ENCODE measurements at regions not wholly inside any gene's neighbourhood (a gene's known extent, or its start where the extent isn't known, plus 50 kb on each side); places are given as distances from the start of the nearest gene placed in this dataset.
"Not testable (repeated sequence)": the region's sequence is repeated elsewhere in the genome, so short reads cannot be mapped to it uniquely, and the experiment has no call there.

- DNase-seq (ENCODE audit: low read depth), result no peak
These were observed 623.7 kb downstream of the TYW1 start for GRCh38 chr7:67620216-67620933.

DNA sequence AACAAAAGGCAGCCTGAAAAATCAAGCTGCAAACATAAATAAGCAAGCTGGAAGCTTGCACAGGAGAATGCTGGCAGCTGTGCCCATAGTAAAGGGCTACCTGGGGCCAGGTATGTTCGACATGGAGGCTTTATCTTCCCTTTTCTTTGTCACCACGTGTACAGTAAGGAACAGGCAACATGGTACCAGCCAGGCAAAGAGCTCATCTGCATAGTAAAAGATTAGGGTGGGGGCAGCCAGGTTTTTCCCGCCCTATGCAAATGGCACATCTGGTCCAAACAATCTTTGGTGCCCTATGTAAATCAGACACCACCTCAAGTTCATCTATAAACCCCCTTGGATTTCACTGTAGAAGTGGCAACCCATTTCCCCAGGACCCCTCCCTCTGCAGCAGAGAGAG lies 625.1 kb downstream of the TYW1 start:
- DNase-seq (ENCODE audit: low read depth), result no peak

DNA sequence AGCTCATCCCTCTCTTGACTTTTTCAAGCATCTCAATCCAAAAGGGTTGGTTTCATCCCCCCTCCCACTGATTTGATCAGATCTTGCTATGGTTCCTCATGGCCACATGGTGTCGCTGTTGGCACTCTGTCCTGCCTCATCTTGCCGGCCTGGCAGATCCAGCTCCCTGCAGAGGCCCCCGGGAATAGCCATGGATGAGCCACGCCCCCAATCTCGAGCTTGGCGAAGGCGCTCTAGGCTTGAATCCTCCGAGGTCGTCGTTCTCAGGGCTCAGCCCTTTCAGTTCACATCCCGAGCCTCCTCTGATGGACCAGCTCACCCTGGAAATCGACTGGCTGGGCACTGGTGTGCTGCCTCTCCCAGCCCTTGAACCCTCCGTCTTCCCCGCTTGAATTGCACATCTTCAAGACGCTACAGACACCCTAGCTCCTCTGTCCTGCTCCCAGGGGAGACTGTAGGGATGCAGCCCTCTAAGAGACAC lies 628.7 kb downstream of the TYW1 start:
- DNase-seq (ENCODE audit: low read depth), result no peak

GRCh38 chr7:67631476-67631875 lies 634.8 kb downstream of the TYW1 start:
- no peak for DNase-seq (ENCODE audit: low read depth)

DNA sequence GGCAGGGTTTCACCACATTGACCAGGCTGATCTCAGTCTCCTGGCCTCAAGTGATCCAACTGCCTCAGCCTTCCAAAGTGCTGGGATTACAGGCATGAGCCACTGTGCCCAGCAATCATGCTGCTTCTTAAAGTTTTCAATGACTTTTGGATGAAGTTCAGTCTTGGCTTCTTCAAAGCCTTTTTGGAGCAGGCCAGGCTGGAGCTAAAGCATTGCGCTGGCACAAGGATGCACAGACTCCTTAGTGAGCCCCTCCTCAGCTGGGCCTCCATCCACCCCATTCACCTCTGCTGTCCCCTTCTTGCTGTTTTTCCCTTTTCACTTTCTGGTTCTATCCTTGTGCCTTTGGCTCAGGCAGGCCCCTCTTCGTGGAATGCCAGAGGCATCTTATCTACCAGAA lies 638.6 kb downstream of the TYW1 start:
- no peak for DNase-seq (ENCODE audit: low read depth)

DNA sequence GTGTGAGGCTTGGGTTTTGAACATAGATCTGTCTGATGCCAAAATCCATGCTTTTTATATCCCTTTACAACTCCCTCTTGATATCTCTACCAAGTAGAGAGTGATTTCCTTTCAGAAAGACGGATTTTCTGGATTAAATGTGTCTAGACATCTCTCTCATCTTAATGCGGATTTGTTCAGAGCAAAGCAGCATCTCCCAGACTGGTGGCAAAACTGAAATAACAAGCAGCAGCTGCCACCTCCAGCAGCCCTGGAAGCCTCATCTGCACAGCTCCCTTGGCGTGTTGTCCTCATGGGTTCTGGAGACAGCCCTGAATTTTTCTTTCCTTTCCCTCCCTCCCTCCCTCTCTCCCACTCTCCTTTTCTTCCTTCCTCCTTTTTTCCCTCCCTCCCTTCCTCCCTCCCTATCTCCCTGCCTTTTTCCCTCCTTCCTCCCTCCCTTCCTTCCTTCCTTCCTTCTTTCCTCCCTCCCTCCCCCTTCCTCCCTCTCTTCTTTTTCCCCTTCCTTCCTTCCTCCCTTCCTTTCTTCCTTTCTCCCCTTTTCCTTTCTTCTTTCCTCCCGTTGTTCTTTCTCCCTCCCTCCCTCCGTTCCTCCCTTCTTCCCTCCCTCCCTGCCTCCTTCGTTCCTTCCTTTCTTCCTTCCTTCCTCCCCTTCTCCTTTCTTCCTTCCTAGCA lies 639.9 kb downstream of the TYW1 start:
- DNase-seq (ENCODE audit: low read depth), result no peak

DNA sequence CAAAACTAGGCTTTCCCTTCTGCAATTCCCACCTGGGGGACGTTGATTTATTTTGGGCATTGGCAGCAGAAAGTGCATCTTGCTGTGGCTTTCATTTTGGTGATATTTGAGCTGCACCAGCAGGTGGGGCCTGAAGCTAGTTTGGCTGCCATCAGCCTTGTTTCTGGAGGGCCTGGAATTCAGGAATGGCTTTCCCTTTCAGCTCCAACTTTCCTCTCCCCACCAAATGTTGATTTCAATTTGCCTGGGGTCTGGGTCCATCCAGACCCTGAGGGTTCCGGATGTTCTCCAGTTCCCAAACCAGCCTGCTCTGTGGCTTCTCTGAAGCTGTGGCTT lies 640.4 kb downstream of the TYW1 start:
- DNase-seq (ENCODE audit: low read depth), result no peak

DNA sequence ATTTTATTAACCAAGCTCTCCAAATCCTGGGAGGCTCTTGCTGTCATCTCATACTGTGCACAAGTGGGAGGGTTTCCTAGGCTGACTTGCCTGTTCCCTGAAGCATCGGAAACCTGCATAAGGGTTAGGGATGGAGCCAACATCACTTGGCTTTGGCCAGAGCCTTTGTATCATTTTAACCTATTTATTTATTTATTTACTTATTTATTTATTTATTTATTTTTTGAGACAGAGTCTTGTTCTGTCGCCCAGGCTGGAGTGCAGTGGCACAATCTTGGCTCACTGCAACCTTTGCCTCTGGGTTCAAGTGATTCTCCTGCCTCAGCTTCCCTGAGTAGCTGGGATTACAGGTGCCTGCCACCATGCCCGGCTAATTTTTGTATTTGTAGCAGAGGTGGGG lies 645.9 kb downstream of the TYW1 start:
- not testable (repeated sequence) for DNase-seq (ENCODE audit: low read depth)

DNA sequence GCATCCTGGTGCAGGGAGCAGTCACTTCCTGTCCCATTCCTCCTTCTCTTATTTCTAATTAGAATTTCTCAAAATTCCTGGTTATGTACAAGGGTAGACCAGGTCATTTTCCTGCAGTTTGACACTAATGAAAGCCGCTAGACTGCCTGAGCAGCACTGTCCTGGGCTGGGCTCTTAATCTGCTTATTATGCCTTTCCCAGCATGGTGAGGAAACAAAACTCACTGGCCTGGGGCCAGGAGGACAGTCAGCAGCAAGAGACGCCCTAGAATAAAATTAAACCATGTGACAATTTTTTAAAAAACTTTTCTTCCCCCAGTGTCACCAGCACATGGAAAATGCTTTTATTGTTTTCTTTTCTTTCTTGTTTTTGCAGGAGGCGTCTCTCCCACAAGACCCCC lies 647.5 kb downstream of the TYW1 start:
- DNase-seq (ENCODE audit: low read depth), result no peak

GRCh38 chr7:67652937-67653336 lies 656.3 kb downstream of the TYW1 start:
- DNase-seq (ENCODE audit: low read depth), result no peak

GRCh38 chr7:67653856-67654454 lies 657.3 kb downstream of the TYW1 start:
- DNase-seq (ENCODE audit: low read depth), result no peak

DNA sequence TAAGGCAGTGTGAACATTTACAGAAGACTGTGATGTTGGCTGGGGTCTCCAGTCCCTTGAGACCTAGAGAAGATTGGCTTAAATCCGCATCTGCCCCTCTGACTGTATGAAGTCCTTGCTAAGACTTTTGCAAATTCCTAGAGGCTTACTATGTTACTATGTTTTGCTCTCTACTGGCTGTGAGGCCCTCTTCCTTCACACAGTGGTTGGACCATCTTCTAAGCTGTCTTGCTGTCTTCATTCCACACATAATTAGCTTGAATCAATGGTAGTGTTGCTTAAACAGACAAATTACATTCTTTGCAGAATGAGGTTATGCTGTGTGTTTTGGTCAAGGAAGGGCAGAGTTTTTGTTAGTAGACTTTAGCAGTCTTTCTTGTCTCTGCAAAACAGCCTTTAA lies 658.0 kb downstream of the TYW1 start:
- DNase-seq (ENCODE audit: low read depth), result no peak

DNA sequence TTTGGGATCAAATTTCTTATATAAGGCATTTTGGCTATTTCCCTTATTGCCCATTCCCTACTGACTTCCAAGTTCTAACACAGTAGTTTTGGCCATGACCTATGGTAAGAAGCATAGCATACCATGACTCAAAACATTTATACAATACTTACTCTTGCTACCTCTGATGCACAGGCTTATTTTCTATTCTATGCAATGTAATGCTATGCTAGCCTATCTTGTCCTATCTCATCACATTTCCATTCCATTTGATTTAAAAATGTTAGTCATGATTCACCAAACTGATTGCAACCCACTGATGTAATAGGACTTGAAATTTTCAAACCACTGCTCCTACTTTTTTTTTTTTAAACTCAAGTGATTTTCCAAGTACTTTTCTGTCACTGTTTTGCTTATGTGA lies 658.5 kb downstream of the TYW1 start:
- DNase-seq (ENCODE audit: low read depth), result no peak

DNA sequence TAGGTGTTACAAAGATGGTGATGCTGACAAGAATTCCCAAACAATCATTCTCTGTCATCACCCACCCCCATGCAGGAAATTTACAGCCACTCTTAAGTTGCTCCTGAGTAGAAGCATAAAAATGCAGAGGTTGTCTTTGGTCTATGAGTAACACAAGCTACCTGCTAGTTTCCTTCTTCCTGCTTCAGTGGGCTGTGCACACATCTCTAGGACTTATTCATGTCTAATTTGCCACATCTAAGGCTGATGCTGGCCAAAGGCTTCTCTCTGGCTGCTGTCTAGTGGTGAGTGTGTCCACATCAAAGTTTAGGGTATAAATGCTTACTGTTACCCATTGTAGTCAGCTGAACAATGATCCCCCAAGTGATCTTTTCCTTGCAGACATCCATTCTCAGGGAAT lies 662.5 kb downstream of the TYW1 start:
- no peak for DNase-seq (ENCODE audit: low read depth)

DNA sequence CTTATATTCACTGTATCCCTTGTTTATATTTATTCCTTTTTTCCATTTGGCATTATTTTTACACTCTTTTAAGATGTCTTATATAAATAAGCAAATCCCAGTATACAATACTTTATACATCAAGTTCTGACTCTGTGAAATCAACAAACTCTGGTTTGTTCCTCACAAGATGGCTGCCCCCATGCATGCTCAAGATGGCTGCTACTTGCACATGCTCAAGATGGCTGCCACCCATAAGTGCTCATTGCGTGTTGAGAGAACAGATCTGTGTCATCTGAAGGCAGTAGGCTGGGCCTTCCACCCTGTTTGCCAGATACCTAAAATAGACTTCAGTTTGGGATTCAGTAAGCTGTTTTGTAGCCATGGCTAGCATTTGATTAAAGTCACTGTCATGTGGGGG lies 666.2 kb downstream of the TYW1 start:
- DNase-seq (ENCODE audit: low read depth), result no peak

GRCh38 chr7:67663644-67664043 lies 667.0 kb downstream of the TYW1 start:
- no peak for DNase-seq (ENCODE audit: low read depth)

- not testable (repeated sequence) for DNase-seq (ENCODE audit: low read depth)
These were observed 669.7 kb downstream of the TYW1 start for GRCh38 chr7:67666359-67666758.

DNA sequence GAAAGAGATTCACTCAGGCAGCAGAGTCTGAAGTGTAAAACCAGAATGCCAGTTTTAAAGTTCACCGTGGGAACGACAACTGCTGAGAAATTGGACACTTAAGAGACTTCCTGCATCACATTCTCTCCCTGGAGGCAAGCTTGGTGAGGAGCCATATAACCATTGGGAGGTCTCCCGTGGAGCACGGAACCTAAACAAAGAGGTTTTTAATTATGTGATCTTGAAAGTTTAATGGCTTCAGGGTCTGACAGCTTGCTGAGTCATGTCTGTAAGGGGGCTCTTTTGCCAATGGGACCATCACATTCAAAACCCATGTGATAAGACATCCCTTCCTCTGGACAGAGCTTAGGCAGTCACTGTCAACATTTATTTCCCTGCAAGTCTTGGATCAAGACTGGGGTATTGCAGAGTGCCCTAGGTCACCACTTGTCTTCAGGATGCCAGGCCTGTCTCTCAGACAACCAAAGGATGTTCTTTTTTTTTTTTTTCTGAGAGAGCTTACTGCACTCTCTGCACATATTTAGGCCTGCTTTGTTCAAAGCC lies 674.4 kb downstream of the TYW1 start:
- DNase-seq (ENCODE audit: low read depth), result no peak

- no peak for DNase-seq (ENCODE audit: low read depth)
These were observed 677.2 kb downstream of the TYW1 start for GRCh38 chr7:67673861-67674260.

- not testable (repeated sequence) for DNase-seq (ENCODE audit: low read depth)
These were observed 678.2 kb downstream of the TYW1 start for GRCh38 chr7:67674862-67675261.

- no peak for DNase-seq (ENCODE audit: low read depth)
These were observed 679.3 kb downstream of the TYW1 start for GRCh38 chr7:67675971-67676370.

- no peak for DNase-seq (ENCODE audit: low read depth)
These were observed 681.8 kb downstream of the TYW1 start for GRCh38 chr7:67678419-67678818.

DNA sequence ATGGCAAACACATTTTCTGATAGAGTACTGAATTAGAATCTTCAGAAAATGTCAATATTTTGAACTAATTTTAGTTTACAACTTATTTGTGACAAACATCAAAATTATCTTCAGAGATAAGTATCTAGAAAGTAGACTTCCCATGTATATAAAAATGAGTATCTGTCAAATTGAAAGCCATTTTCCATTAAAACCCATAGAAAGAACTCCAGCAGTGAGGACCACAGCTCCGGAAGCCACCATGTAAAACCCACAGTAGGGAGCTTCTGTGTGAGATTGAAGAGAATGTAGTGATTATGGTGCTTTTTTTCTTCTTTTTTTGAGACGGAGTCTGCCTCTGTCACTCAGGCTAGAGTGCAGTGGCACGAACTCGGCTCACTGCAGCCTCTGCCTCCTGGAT lies 687.0 kb downstream of the TYW1 start:
- DNase-seq (ENCODE audit: low read depth), result no peak
